ENCODE measurements at regions not wholly inside any gene's neighbourhood (a gene's known extent, or its start where the extent isn't known, plus 50 kb on each side); places are given as distances from the start of the nearest gene placed in this dataset.
"Not testable (repeated sequence)": the region's sequence is repeated elsewhere in the genome, so short reads cannot be mapped to it uniquely, and the experiment has no call there.

DNA sequence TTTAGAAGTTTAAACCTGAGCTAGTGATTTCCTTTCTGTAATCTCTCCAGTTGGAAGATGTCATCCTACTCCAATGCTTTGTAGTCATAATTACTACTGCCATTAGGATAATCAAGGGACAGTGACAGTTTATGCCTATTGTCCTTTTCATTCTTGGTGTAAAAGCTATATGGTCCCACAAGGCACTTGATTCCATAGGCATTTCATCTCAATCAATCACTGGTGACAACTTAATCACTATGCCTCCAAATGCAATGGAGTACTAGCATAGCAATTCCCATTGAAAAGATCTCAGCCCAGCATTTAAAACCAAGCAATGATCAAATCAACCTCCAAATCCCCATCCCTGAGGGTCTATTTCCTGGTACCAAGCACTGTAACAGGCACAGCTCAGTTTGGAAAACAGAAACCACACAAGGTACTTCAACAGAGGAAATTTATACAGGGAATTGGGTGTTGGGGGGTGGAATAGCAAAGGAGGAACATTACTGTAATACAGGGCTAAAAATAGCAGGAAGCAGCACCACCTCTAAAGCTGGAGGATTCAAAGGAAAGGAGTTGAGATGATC is 51.0 kb downstream of the FHIP2A start:
- no peak overlapping the region for H2AFZ ChIP-seq (ENCODE audit: low read length)
- no peak overlapping the region for H3K27ac ChIP-seq (ENCODE audit: low read length)
- no peaks in the 10 kb centered on the region for H4K20me1 ChIP-seq (ENCODE audit: insufficient read depth, low read length)
- no peaks in the 10 kb centered on the region for H3K4me1 ChIP-seq (ENCODE audit: low read length)
- H3K27me3 ChIP-seq (replicated peaks; ENCODE audit: insufficient read depth, low read length) = no peaks in the 10 kb centered on the region
- no peaks in the 10 kb centered on the region for H3K9me3 ChIP-seq (replicated peaks; ENCODE audit: insufficient read depth, low read length)
- H3K79me2 ChIP-seq (ENCODE audit: low read length) = no peaks in the 10 kb centered on the region
- DNase-seq = no peak
- no peaks in the 10 kb centered on the region for H3K9me2 ChIP-seq (replicated peaks; ENCODE audit: insufficient read depth, low read length)
- H3K36me3 ChIP-seq (replicated peaks; ENCODE audit: insufficient read depth, low read length) = no peaks in the 10 kb centered on the region
- H3K4me3 ChIP-seq (ENCODE audit: low read length) = no peak overlapping the region
- no peak overlapping the region for H3K4me2 ChIP-seq (ENCODE audit: low read depth, low read length)
- no peak overlapping the region for H3K9ac ChIP-seq (ENCODE audit: low read length)
- TF ChIP-seq EZH2 (optimal IDR thresholded peaks at IDR 0.05; ENCODE audit: low read depth, low read length) = no peak
- no peak for TF ChIP-seq CTCF (IDR thresholded peaks at IDR 0.05; ENCODE audit: low read length)
- no peak for TF ChIP-seq EZH2phosphoT487 (IDR thresholded peaks at IDR 0.05; ENCODE audit: low read length)
- H3F3A ChIP-seq (ENCODE audit: insufficient read depth, low read length) = no peaks in the 10 kb centered on the region

- H3K4me2 ChIP-seq (ENCODE audit: low read depth, low read length) = no peak overlapping the region
- no peaks in the 10 kb centered on the region for H3K36me3 ChIP-seq (replicated peaks; ENCODE audit: insufficient read depth, low read length)
- no peak overlapping the region for H3K27ac ChIP-seq (ENCODE audit: low read length)
- H3F3A ChIP-seq (ENCODE audit: insufficient read depth, low read length) = no peaks in the 10 kb centered on the region
- no peak overlapping the region for H3K9ac ChIP-seq (ENCODE audit: low read length)
- H3K4me3 ChIP-seq (ENCODE audit: low read length) = no peak overlapping the region
- no peak overlapping the region for H2AFZ ChIP-seq (ENCODE audit: low read length)
- no peaks in the 10 kb centered on the region for H3K9me3 ChIP-seq (replicated peaks; ENCODE audit: insufficient read depth, low read length)
- TF ChIP-seq EZH2phosphoT487 (IDR thresholded peaks at IDR 0.05; ENCODE audit: low read length) (no peak), EZH2 (optimal IDR thresholded peaks at IDR 0.05; ENCODE audit: low read depth, low read length) (no peak), CTCF (IDR thresholded peaks at IDR 0.05; ENCODE audit: low read length) (no peak)
- no peaks in the 10 kb centered on the region for H4K20me1 ChIP-seq (ENCODE audit: insufficient read depth, low read length)
- DNase-seq = no peak
- H3K27me3 ChIP-seq (replicated peaks; ENCODE audit: insufficient read depth, low read length) = no peaks in the 10 kb centered on the region
- H3K9me2 ChIP-seq (replicated peaks; ENCODE audit: insufficient read depth, low read length) = no peaks in the 10 kb centered on the region
- no peaks in the 10 kb centered on the region for H3K4me1 ChIP-seq (ENCODE audit: low read length)
- no peaks in the 10 kb centered on the region for H3K79me2 ChIP-seq (ENCODE audit: low read length)
Observed at GRCh38 chr10:114874827-114875411, 53.3 kb downstream of the FHIP2A start.

DNA sequence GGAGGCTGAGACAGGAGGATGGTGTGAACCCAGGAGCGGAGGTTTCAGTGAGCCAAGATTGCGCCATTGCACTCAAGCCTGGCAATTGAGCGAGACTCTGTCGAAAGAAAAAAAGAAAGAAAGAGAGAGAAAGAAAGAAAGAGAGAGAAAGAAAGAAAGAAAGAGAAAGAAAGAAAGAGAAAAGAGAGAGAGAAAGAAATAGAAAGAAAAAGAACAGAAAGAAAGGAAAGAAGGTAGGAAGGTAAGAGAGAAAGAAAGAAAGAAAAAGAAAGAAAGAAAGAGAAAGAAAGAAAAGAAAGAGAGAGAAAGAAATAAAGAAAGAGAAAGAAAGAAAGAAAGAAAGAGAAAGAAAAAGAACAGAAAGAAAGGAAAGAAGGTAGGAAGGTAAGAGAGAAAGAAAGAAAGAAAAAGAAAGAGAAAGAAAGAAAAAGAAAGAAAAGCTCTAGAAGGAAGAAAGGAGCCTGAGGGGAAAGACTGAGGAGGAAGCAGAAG is 54.1 kb downstream of the FHIP2A start:
- H3K27me3 ChIP-seq (replicated peaks; ENCODE audit: insufficient read depth, low read length); H3K36me3 ChIP-seq (replicated peaks; ENCODE audit: insufficient read depth, low read length); H3K4me1 ChIP-seq (ENCODE audit: low read length); DNase-seq; H3K9me3 ChIP-seq (replicated peaks; ENCODE audit: insufficient read depth, low read length); H3K4me3 ChIP-seq (ENCODE audit: low read length); H3K27ac ChIP-seq (ENCODE audit: low read length); H3K79me2 ChIP-seq (ENCODE audit: low read length); H4K20me1 ChIP-seq (ENCODE audit: insufficient read depth, low read length); H2AFZ ChIP-seq (ENCODE audit: low read length); H3K4me2 ChIP-seq (ENCODE audit: low read depth, low read length); H3K9me2 ChIP-seq (replicated peaks; ENCODE audit: insufficient read depth, low read length); H3K9ac ChIP-seq (ENCODE audit: low read length); H3F3A ChIP-seq (ENCODE audit: insufficient read depth, low read length): not testable (repeated sequence)

DNA sequence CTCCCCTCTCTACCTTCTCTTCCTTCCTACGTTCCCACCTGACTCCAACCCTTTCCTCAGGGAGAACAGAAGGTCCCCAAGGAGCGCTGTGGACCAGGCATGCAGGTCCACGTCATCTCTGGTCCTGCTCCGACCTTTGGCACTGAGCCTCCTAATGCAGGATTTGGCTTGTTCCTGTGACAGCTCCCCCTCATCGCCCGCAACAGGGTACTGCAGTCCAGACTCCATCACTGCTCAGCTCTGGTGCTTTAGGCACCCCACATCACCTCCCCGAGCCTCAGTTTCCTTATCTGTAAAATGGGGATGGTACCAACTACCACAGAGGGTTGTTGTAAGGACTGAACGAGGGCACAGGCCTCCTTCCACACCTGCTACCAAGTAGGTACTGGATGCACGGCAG is 54.6 kb downstream of the FHIP2A start:
- H2AFZ ChIP-seq (ENCODE audit: low read length) = no peak overlapping the region
- no peaks in the 10 kb centered on the region for H3K79me2 ChIP-seq (ENCODE audit: low read length)
- H3K27me3 ChIP-seq (replicated peaks; ENCODE audit: insufficient read depth, low read length) = no peaks in the 10 kb centered on the region
- TF ChIP-seq EZH2 (optimal IDR thresholded peaks at IDR 0.05; ENCODE audit: low read depth, low read length) (no peak), EZH2phosphoT487 (IDR thresholded peaks at IDR 0.05; ENCODE audit: low read length) (no peak), CTCF (IDR thresholded peaks at IDR 0.05; ENCODE audit: low read length) (no peak)
- H3K4me3 ChIP-seq (ENCODE audit: low read length) = no peak overlapping the region
- no peak overlapping the region for H3K9ac ChIP-seq (ENCODE audit: low read length)
- H3K27ac ChIP-seq (ENCODE audit: low read length) = no peak overlapping the region
- H4K20me1 ChIP-seq (ENCODE audit: insufficient read depth, low read length) = no peaks in the 10 kb centered on the region
- H3K36me3 ChIP-seq (replicated peaks; ENCODE audit: insufficient read depth, low read length) = no peaks in the 10 kb centered on the region
- no peaks in the 10 kb centered on the region for H3K9me3 ChIP-seq (replicated peaks; ENCODE audit: insufficient read depth, low read length)
- H3K4me2 ChIP-seq (ENCODE audit: low read depth, low read length) = no peak overlapping the region
- H3K4me1 ChIP-seq (ENCODE audit: low read length) = no peaks in the 10 kb centered on the region
- no peaks in the 10 kb centered on the region for H3F3A ChIP-seq (ENCODE audit: insufficient read depth, low read length)
- DNase-seq = no peak
- H3K9me2 ChIP-seq (replicated peaks; ENCODE audit: insufficient read depth, low read length) = no peaks in the 10 kb centered on the region
